Right forelimb (tissue), 1 donor: ENCODE measurements at regions not wholly inside any gene's neighbourhood (a gene's known extent, or its start where the extent isn't known, plus 50 kb on each side); places are given as distances from the start of the nearest gene placed in this dataset.
"Not testable (repeated sequence)": the region's sequence is repeated elsewhere in the genome, so short reads cannot be mapped to it uniquely, and the experiment has no call there.

Source experiments
- DNase-seq: peaks from one replicate; pipeline ENCODE4 v3.0.0-alpha.2; 2018

DNA sequence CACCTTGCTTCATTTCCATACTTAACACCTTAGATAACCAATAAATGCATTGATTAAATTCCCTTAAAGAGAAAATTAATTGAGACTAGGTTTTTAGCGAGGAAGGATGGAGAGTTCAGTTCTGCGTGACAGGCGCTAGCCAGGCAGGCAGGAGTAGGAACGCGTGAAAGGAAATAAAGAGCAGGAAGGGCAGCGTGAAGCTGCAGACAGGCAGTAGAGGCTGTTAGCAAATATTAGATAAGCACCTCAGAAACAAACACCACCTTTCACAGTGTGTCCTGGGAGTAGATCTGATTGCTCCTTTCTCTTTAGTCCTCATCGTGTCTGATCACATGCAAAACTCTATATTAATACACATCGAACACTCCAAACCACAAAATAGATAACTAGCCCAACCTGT, 282.7 kb upstream of the ADGRL2 start:
- DNase-seq: no peak

- no peak for DNase-seq
Measured at GRCh38 chr1:81513796-81514354, 286.9 kb upstream of the ADGRL2 start.

GRCh38 chr1:81512252-81513003, 288.3 kb upstream of the ADGRL2 start:
- no peak for DNase-seq

GRCh38 chr1:81511281-81511680, 289.5 kb upstream of the ADGRL2 start:
- DNase-seq: no peak

GRCh38 chr1:81510701-81511100, 290.0 kb upstream of the ADGRL2 start:
- no peak for DNase-seq

- no peak for DNase-seq
Measured at GRCh38 chr1:81509594-81509993, 291.1 kb upstream of the ADGRL2 start.

DNA sequence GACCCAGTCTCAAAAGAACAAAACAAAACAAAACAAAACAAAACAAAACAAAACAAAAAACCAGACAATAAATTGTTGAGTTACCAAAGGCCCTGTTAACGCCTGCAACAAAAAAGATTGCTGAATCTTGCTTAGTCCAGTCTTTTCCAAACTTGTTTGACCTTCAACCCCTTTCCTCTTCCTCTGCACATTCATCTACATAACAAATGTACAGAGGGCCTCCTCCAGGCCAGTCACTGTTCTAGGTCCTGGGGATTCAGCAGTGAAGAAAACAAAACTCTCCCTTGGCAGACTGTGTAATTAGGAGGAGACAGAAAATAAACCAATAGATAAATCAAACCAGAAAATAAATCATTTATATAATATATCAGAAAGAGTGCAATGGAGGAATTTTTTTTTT, 294.0 kb upstream of the ADGRL2 start:
- DNase-seq: no peak

DNA sequence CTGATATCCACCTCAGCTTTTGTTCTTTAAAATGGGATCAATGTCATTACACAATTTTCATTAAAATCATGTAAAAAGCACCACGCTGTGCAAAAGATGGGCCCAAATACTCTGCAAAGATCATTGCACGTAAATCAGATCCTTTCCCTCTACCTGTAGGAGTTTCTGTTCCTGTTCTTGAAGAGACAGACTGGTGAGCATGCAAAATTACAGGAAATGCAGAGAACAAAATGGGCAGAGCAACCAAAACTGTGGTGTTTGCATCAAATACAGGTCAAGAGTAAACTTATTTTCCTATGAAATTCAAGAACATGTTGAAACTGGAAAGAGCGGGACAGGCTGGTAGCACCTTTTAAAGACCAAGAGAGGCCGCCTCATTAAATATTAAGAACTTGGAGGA, 294.9 kb upstream of the ADGRL2 start:
- DNase-seq: no peak

DNA sequence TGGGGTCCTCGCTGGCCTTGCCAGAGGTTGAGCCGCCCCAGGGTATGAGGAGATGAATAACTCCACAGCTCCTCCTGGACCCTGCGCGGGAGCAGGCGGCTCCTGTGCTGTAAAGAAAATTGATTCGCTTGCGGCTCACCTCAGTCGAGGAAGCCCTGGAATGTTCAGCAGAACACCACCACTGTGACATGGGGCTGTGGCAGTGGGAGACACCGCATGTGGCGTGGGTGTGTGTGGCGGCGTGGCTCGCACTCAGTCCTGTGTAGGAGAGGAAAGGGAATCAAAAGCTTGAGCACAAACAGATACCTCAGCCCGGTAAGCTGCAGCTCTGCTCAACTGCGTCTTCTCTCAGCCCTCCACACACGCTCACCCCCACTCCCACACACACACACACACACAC, 295.9 kb upstream of the ADGRL2 start:
- not testable (repeated sequence) for DNase-seq

DNA sequence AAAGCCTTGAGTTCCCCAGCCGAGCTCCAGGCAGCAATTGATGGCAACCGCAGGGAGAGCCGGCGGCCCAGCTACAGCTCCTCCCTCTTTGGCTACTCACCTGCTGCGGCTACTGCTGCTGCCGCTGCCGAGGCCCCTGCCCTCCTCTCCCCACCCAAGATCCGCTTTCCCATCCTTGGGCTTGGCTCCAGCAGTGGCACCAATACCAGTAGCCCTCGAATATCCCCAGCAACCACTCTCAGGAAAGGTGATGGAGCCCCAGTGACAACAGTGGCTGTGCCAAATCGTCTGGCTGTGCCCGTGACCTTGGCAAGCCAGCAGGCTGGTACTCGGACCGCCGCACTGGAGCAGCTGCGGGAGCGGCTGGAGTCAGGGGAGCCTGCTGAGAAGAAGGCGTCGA, 298.0 kb upstream of the ADGRL2 start:
- not testable (repeated sequence) for DNase-seq

GRCh38 chr1:81501485-81501884, 299.2 kb upstream of the ADGRL2 start:
- not testable (repeated sequence) for DNase-seq

DNA sequence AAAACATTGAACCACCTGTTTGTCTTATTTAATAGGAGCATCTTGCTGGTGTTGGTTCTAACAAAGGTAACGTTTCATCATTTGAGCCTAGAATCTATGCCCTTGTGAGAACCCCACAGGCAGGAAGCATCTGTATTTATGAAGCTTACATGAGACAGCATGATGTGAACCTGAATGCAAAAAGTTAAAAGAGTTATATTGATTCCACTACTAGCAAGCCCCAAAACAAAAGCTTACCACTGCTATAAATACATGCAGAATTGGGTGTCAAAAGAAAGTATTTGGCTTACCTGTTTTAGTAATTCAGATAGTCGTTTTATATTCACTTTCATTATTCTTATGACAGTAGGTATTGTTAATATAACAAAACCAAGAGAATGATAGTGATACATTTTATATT, 301.2 kb upstream of the ADGRL2 start:
- no peak for DNase-seq

GRCh38 chr1:81498471-81499462, 302.0 kb upstream of the ADGRL2 start:
- DNase-seq: no peak

DNA sequence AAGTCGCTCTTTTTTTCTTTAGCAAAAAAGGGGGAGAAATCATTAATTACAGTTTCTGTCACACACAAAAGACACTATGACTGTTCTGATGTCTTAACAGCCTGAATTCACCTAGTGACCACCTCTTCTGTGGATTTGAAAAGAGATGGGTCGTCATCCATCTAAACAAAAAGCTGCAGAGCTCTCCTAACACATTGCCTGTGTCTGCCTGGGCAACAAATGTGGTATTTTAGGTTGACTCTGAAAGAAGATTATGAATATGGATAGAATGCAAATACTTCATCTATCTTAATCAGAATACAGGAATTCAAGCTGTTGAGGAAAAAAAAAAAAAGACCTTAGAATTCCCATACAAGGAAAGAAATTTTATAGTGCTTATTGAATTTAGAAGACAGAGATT, 304.4 kb upstream of the ADGRL2 start:
- DNase-seq: no peak

GRCh38 chr1:81493102-81493869, 307.4 kb upstream of the ADGRL2 start:
- no peak for DNase-seq

GRCh38 chr1:81492628-81493027, 308.1 kb upstream of the ADGRL2 start:
- DNase-seq: no peak

DNA sequence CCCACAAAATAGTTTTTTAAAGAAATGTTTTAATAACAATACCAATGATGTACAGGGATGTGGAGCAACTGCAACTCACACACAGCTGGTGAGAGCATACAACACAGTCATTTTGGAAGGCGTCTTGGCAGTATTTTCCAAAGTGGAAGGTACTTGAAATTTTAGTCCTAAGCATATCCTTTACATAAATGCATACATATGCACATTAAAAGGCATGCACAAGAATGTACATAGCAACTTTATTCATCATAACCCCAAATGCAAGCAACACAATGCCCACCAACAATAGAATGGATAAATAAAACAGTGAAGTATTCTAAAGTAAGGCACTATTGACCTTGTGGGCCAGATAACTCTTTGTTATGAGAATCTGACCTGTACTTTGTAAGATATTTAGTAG, 310.1 kb upstream of the ADGRL2 start:
- no peak for DNase-seq

GRCh38 chr1:81489372-81489934, 311.3 kb upstream of the ADGRL2 start:
- no peak for DNase-seq

- no peak for DNase-seq
Measured at GRCh38 chr1:81484284-81484683, 316.4 kb upstream of the ADGRL2 start.

DNA sequence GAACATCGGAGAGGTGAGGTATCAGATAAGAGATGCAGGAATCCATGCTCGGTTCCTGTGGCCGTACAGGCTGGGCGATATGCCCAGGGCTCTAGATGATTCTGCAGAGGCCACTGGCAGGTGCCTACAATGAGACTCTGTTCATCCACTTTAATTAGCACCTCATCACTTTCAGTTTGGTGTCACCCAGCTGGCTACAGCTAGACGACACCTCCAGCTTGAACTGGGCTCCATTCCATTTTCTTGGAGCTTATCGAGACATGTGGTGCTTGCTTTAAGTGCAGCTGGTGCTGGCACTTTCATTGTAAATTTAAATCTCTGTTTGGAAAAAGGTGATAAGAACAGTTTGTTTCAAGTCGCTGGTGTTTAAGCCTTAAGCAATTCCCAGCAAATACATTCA, 322.5 kb upstream of the ADGRL2 start:
- DNase-seq: no peak

DNA sequence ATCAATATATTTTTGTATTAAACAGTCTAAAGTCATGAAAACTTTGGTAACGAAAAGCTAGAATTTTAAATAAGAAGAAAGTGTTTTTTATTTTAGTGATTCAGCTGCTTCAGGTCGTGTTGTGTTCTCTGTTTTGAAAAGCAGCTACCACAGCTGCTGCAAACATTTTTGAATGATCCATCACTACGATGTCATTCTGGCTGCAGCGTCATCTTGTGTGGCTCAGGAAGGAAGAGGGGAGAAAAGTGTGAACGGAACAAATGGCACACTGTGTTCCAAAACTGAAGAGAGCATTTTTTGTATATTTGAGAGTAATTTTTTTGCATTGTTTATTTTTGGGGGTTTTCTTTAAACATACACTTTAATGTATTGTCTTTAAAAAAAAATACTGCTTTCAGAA, 323.0 kb upstream of the ADGRL2 start:
- no peak for DNase-seq

- no peak for DNase-seq
Measured at GRCh38 chr1:81472387-81472786, 328.3 kb upstream of the ADGRL2 start.

GRCh38 chr1:81471255-81471654, 329.5 kb upstream of the ADGRL2 start:
- DNase-seq: no peak
